H1 (cell line): ENCODE measurements at regions not wholly inside any gene's neighbourhood (a gene's known extent, or its start where the extent isn't known, plus 50 kb on each side); places are given as distances from the start of the nearest gene placed in this dataset.

ENCODE experiments used
- EGR1 ChIP-seq: IDR thresholded peaks from 2 replicates; pipeline ENCODE4 v1.6.1; 2011; ENCODE audit warnings: low read depth, low read length, borderline replicate concordance
- POLR2A ChIP-seq, 2 experiments: IDR thresholded peaks; 1 replicate in 1 of 2; 2 replicates in 1 of 2; pipeline ENCODE4 v1.6.1; 2011; ENCODE audit warnings: low read depth in 2 of 2, low read length in 2 of 2, mild to moderate bottlenecking in 2 of 2; ENCODE audit errors: control extremely low read depth in 1 of 2
- RBBP5 ChIP-seq: IDR thresholded peaks from 2 replicates; pipeline ENCODE4 v1.7.1; 2012; ENCODE audit warnings: low read depth, mild to moderate bottlenecking, inconsistent platforms, low read length, moderate library complexity, borderline replicate concordance
- TF ChIP-seq, protein P1 (sequence below): IDR thresholded peaks from 2 replicates; pipeline ENCODE4 v1.6.1; 2012; ENCODE audit warnings: inconsistent platforms

DNA sequence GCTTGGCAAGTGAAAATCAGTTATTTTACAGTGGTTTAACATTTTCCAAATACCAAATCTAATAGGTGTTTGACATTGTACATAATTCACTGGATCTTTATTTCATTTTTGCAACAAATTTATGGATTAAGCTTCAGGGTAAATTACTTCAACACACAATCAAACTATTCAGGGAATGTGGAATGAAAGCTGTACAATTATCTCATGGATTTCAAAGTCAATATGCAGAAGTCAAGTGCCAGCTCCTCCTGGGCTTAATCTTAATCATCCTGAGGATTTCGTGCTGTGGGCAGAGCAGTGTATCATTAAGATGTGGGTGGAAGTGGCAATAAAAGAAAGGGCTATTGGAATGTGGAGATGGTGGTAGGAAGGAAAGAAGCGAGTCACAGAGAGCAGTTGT lies 548.8 kb downstream of the COL12A1 start (continued):
- TF ChIP-seq, protein P1, sequence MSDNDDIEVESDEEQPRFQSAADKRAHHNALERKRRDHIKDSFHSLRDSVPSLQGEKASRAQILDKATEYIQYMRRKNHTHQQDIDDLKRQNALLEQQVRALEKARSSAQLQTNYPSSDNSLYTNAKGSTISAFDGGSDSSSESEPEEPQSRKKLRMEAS, result no peak
- TF ChIP-seq RBBP5, result no peak
- no peak for TF ChIP-seq POLR2A (IDR thresholded peaks at IDR 0.05; ENCODE audit: control extremely low read depth in 1 of 2, low read depth in 2 of 2, low read length in 2 of 2)
- no peak for TF ChIP-seq EGR1
